ENCODE measurements at regions not wholly inside any gene's neighbourhood (a gene's known extent, or its start where the extent isn't known, plus 50 kb on each side); places are given as distances from the start of the nearest gene placed in this dataset.

DNA sequence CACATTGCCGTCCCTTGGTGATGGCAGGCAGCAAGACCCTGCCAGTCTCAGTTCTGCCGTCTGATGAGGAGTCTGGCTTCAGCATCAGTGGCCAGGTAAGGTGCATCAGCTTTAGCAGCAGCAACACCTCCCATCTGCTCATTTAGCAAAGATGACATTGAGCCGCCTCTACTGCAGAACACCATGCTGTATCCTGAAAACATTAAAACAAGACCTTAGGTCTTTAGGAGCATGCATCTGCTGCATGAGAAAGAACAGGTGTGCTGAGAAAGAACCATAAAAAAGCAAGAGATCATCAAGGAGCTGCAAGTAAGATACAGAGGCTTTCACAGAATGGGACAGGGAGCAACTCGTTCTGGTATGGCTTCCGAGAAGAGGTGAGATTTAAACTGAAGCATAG, 87.5 kb downstream of the SCN11A start:
- TF ChIP-seq, protein P1, sequence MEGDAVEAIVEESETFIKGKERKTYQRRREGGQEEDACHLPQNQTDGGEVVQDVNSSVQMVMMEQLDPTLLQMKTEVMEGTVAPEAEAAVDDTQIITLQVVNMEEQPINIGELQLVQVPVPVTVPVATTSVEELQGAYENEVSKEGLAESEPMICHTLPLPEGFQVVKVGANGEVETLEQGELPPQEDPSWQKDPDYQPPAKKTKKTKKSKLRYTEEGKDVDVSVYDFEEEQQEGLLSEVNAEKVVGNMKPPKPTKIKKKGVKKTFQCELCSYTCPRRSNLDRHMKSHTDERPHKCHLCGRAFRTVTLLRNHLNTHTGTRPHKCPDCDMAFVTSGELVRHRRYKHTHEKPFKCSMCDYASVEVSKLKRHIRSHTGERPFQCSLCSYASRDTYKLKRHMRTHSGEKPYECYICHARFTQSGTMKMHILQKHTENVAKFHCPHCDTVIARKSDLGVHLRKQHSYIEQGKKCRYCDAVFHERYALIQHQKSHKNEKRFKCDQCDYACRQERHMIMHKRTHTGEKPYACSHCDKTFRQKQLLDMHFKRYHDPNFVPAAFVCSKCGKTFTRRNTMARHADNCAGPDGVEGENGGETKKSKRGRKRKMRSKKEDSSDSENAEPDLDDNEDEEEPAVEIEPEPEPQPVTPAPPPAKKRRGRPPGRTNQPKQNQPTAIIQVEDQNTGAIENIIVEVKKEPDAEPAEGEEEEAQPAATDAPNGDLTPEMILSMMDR (conservative IDR thresholded peaks at IDR 0.05; ENCODE audit: low read depth, low read length): no peak
- no peak for TF ChIP-seq RCOR1 (IDR thresholded peaks at IDR 0.05; ENCODE audit: insufficient replicate concordance, low read length)

All from IMR-90 (cell line).